Progenitor cell of endocrine pancreas (in vitro differentiated cells): ENCODE measurements at regions not wholly inside any gene's neighbourhood (a gene's known extent, or its start where the extent isn't known, plus 50 kb on each side); places are given as distances from the start of the nearest gene placed in this dataset.

ENCODE experiments used
- DNase-seq: peaks from one replicate; pipeline ENCODE4 v3.0.0; 2021; ENCODE audit warnings: low spot score; ENCODE audit not compliant: unreplicated experiment
- H3K27ac Mint-ChIP-seq: 2 replicates; pipeline ENCODE4 v1.8.0; 2021; ENCODE audit warnings: mild to moderate bottlenecking, moderate library complexity, mixed read lengths
- H3K27me3 Mint-ChIP-seq: 2 replicates; pipeline ENCODE4 v1.8.0; 2021; ENCODE audit warnings: mixed read lengths
- H3K36me3 Mint-ChIP-seq: 2 replicates; pipeline ENCODE4 v1.8.0; 2022; ENCODE audit warnings: mixed read lengths; ENCODE audit not compliant: insufficient read depth
- H3K4me1 Mint-ChIP-seq: 2 replicates; pipeline ENCODE4 v1.8.0; 2021; ENCODE audit warnings: low read depth, mixed read lengths
- H3K4me3 Mint-ChIP-seq: 2 replicates; pipeline ENCODE4 v1.8.0; 2021; ENCODE audit warnings: low read depth, mild to moderate bottlenecking, moderate library complexity, mixed read lengths
- H3K9me3 Mint-ChIP-seq: 2 replicates; pipeline ENCODE4 v1.8.0; 2021; ENCODE audit warnings: low read depth, mixed read lengths
- CTCF ChIP-seq: fragments of 200-600 bp; sonication (generic); IDR thresholded peaks from one replicate; pipeline ENCODE4 v1.5.0; 2021; ENCODE audit warnings: antibody characterized with exemption, mild to moderate bottlenecking; ENCODE audit not compliant: unreplicated experiment

- Mint-ChIP-seq H3K27me3 (peaks cover 13% of the 10 kb centered on the region), H3K36me3 (no peaks in the 10 kb centered on the region), H3K9me3 (no peaks in the 10 kb centered on the region), H3K4me3 (no peak overlapping the region), H3K27ac (no peak overlapping the region), H3K4me1 (no peaks in the 10 kb centered on the region)
- DNase-seq: no peak
- no peak for TF ChIP-seq CTCF
Measured at GRCh38 chr21:43278359-43278758, 109.6 kb downstream of the CRYAA start.

GRCh38 chr21:43277481-43278351 is 108.9 kb downstream of the CRYAA start:
- Mint-ChIP-seq H3K4me1 (no peaks in the 10 kb centered on the region), H3K27me3 (peaks cover 15% of the 10 kb centered on the region), H3K27ac (no peak overlapping the region), H3K9me3 (no peaks in the 10 kb centered on the region), H3K4me3 (no peak overlapping the region), H3K36me3 (no peaks in the 10 kb centered on the region)
- no peak for DNase-seq
- no peak for TF ChIP-seq CTCF

GRCh38 chr21:43276811-43277210 is 108.0 kb downstream of the CRYAA start:
- no peak for DNase-seq
- Mint-ChIP-seq H3K9me3 (no peaks in the 10 kb centered on the region), H3K4me1 (no peaks in the 10 kb centered on the region), H3K27me3 (peaks cover 15% of the 10 kb centered on the region), H3K4me3 (no peak overlapping the region), H3K36me3 (no peaks in the 10 kb centered on the region), H3K27ac (no peak overlapping the region)
- TF ChIP-seq CTCF: no peak

- Mint-ChIP-seq H3K4me3 (no peak overlapping the region), H3K4me1 (no peaks in the 10 kb centered on the region), H3K9me3 (no peaks in the 10 kb centered on the region), H3K36me3 (no peaks in the 10 kb centered on the region), H3K27me3 (peaks cover 15% of the 10 kb centered on the region), H3K27ac (no peak overlapping the region)
- TF ChIP-seq CTCF: no peak
- DNase-seq: no peak
Measured at GRCh38 chr21:43275421-43276211, 106.8 kb downstream of the CRYAA start.

- Mint-ChIP-seq H3K4me3 (no peak overlapping the region), H3K36me3 (no peaks in the 10 kb centered on the region), H3K4me1 (no peaks in the 10 kb centered on the region), H3K9me3 (no peaks in the 10 kb centered on the region), H3K27ac (no peak overlapping the region), H3K27me3 (peaks cover 16% of the 10 kb centered on the region)
- no peak for DNase-seq
- TF ChIP-seq CTCF: no peak
Measured at GRCh38 chr21:43274946-43275310, 106.1 kb downstream of the CRYAA start.
